ENCODE measurements at regions not wholly inside any gene's neighbourhood (a gene's known extent, or its start where the extent isn't known, plus 50 kb on each side); places are given as distances from the start of the nearest gene placed in this dataset.
A peak's percentile ranks its signal among the peaks of the same experiment; 100 is the strongest.

DNA sequence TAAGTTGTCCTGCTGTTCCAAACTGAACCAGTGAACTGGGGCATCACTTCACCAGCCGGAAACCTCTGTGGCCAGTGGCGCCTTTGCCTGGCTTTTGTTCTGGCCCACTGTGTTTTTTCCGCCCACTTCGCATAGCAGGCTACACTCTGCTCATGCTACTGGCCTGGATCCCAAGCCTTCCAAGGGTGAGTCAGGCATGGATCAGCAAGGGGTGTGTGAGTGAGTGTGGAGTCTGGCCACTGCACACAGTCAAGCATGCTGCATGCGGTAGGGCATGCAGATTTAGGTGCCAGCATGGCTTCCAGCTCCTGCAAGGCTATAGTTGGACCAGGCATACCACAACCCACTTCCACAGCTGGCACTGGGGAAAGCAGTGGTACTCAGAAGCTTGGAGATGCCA lies 1967.9 kb downstream of the C4orf33 start:
- Mint-ChIP-seq H3K27me3 (ENCODE audit: unreplicated experiment) (peaks cover 6% of the 10 kb centered on the region), H3K36me3 (ENCODE audit: unreplicated experiment) (no peaks in the 10 kb centered on the region), H3K9me3 (ENCODE audit: unreplicated experiment) (peaks cover 5% of the 10 kb centered on the region), H3K4me1 (ENCODE audit: low read depth, unreplicated experiment) (no peaks in the 10 kb centered on the region), H3K4me3 (ENCODE audit: unreplicated experiment) (no peak overlapping the region), H3K27ac (ENCODE audit: unreplicated experiment) (no peak overlapping the region)
- DNase-seq: no peak
- TF ChIP-seq, protein P1, sequence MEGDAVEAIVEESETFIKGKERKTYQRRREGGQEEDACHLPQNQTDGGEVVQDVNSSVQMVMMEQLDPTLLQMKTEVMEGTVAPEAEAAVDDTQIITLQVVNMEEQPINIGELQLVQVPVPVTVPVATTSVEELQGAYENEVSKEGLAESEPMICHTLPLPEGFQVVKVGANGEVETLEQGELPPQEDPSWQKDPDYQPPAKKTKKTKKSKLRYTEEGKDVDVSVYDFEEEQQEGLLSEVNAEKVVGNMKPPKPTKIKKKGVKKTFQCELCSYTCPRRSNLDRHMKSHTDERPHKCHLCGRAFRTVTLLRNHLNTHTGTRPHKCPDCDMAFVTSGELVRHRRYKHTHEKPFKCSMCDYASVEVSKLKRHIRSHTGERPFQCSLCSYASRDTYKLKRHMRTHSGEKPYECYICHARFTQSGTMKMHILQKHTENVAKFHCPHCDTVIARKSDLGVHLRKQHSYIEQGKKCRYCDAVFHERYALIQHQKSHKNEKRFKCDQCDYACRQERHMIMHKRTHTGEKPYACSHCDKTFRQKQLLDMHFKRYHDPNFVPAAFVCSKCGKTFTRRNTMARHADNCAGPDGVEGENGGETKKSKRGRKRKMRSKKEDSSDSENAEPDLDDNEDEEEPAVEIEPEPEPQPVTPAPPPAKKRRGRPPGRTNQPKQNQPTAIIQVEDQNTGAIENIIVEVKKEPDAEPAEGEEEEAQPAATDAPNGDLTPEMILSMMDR (IDR thresholded peaks at IDR 0.05; ENCODE audit: partially characterized antibody, unreplicated experiment): no peak

DNA sequence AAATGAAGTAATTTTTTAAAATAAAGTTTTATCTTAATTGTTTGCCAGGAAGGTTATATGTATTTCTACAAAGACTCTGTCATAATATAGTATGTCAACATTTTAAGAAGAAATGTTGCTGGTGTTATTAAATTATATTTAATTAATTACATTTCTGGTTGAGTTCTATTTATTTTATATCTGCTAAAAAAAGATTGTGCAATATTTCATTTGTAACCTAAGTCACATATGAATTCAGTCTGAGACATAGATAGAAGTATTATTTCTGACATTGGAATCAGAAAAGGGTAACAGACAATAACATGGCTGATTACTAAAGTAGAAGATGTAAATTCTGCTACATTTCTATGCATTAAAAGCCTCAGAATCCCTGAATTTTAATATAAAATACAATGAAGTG lies 1985.1 kb downstream of the C4orf33 start:
- TF ChIP-seq, protein P1 (IDR thresholded peaks at IDR 0.05; ENCODE audit: partially characterized antibody, unreplicated experiment): no peak
- Mint-ChIP-seq H3K4me3 (ENCODE audit: unreplicated experiment) (no peak overlapping the region), H3K27me3 (ENCODE audit: unreplicated experiment) (no peaks in the 10 kb centered on the region), H3K36me3 (ENCODE audit: unreplicated experiment) (no peaks in the 10 kb centered on the region), H3K9me3 (ENCODE audit: unreplicated experiment) (no peaks in the 10 kb centered on the region), H3K4me1 (ENCODE audit: low read depth, unreplicated experiment) (no peaks in the 10 kb centered on the region), H3K27ac (ENCODE audit: unreplicated experiment) (no peak overlapping the region)
- DNase-seq: no peak

DNA sequence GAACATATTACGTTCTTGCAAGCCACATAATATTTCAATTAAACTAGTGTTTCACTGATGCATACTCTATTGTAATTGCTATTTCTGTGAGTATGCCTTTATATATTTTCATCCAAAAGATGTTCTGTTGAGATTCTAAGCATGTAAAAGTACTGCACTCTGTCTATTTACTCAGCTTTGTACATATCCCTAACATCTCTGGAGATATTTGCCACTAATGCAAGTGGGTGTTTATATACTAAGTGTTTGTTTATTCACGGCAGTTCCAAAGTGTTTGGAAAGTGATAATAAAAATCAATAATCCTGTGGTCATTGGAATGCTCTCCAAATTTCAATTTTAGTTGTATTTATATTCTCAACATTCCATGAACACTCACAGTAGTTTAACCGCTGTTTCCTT lies 1989.0 kb downstream of the C4orf33 start:
- Mint-ChIP-seq H3K4me1 (ENCODE audit: low read depth, unreplicated experiment) (no peaks in the 10 kb centered on the region), H3K27me3 (ENCODE audit: unreplicated experiment) (no peaks in the 10 kb centered on the region), H3K9me3 (ENCODE audit: unreplicated experiment) (no peaks in the 10 kb centered on the region), H3K4me3 (ENCODE audit: unreplicated experiment) (no peak overlapping the region), H3K36me3 (ENCODE audit: unreplicated experiment) (no peaks in the 10 kb centered on the region), H3K27ac (ENCODE audit: unreplicated experiment) (no peak overlapping the region)
- TF ChIP-seq, protein P1 (IDR thresholded peaks at IDR 0.05; ENCODE audit: partially characterized antibody, unreplicated experiment): no peak
- no peak for DNase-seq

GRCh38 chr4:131091896-131092295 lies 1995.9 kb downstream of the C4orf33 start:
- TF ChIP-seq, protein P1 (IDR thresholded peaks at IDR 0.05; ENCODE audit: partially characterized antibody, unreplicated experiment): peak; percentile 37
- no peak overlapping the region for H3K27ac Mint-ChIP-seq (ENCODE audit: unreplicated experiment)
- no peaks in the 10 kb centered on the region for H3K9me3 Mint-ChIP-seq (ENCODE audit: unreplicated experiment)
- no peaks in the 10 kb centered on the region for H3K4me1 Mint-ChIP-seq (ENCODE audit: low read depth, unreplicated experiment)
- H3K4me3 Mint-ChIP-seq (ENCODE audit: unreplicated experiment): no peak overlapping the region
- no peak for DNase-seq
- no peaks in the 10 kb centered on the region for H3K27me3 Mint-ChIP-seq (ENCODE audit: unreplicated experiment)
- no peaks in the 10 kb centered on the region for H3K36me3 Mint-ChIP-seq (ENCODE audit: unreplicated experiment)

DNA sequence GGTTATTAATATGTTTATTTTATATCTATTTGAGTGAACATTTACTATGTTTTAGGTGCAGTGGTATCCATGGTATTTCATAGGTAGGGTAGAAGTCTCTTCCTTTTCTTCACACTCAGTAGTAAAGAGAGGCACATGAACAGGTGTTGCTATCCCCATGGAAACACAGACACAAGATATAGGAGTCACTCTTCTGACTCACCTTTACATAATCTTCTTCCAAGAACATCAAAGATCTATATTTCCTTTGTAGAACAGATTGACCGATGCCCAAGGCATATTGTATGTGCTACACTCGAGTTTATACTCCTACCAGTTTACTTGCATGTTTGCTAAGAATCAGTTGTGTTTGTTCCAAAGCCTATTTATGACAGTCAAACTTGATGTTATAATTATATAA lies 1997.4 kb downstream of the C4orf33 start:
- Mint-ChIP-seq H3K9me3 (ENCODE audit: unreplicated experiment) (no peaks in the 10 kb centered on the region), H3K36me3 (ENCODE audit: unreplicated experiment) (no peaks in the 10 kb centered on the region), H3K4me3 (ENCODE audit: unreplicated experiment) (no peak overlapping the region), H3K27me3 (ENCODE audit: unreplicated experiment) (no peaks in the 10 kb centered on the region), H3K27ac (ENCODE audit: unreplicated experiment) (no peak overlapping the region), H3K4me1 (ENCODE audit: low read depth, unreplicated experiment) (no peaks in the 10 kb centered on the region)
- TF ChIP-seq, protein P1 (IDR thresholded peaks at IDR 0.05; ENCODE audit: partially characterized antibody, unreplicated experiment): no peak
- no peak for DNase-seq

Data from glutamatergic neuron (in vitro differentiated cells).